ENCODE measurements at regions not wholly inside any gene's neighbourhood (a gene's known extent, or its start where the extent isn't known, plus 50 kb on each side); places are given as distances from the start of the nearest gene placed in this dataset.

- no peak for DNase-seq (ENCODE audit: low read depth)
Measured at GRCh38 chr17:65477600-65477999, 83.8 kb downstream of the AXIN2 start.

GRCh38 chr17:65474660-65475059 is 86.8 kb downstream of the AXIN2 start:
- no peak for DNase-seq (ENCODE audit: low read depth)

DNA sequence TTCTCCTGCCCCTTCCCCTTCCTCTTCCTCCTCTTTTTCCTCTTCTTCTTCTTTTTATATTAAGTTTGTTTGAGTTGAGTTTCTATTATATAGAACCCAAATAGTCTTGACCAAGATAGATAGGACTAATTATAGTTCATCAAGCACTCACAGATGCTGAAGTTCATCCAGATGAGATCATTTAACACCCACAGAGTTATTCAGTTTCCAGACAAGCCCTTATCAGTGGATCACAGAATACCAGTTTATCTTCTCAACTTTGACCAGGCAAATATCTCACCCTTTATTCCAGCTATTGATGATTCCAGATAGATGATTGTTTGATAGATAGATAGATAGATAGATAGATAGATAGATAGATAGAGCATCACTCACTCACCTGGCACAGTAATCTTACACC is 87.5 kb downstream of the AXIN2 start:
- no peak for DNase-seq (ENCODE audit: low read depth)

GRCh38 chr17:65473363-65473762 is 88.1 kb downstream of the AXIN2 start:
- DNase-seq (ENCODE audit: low read depth): no peak

DNA sequence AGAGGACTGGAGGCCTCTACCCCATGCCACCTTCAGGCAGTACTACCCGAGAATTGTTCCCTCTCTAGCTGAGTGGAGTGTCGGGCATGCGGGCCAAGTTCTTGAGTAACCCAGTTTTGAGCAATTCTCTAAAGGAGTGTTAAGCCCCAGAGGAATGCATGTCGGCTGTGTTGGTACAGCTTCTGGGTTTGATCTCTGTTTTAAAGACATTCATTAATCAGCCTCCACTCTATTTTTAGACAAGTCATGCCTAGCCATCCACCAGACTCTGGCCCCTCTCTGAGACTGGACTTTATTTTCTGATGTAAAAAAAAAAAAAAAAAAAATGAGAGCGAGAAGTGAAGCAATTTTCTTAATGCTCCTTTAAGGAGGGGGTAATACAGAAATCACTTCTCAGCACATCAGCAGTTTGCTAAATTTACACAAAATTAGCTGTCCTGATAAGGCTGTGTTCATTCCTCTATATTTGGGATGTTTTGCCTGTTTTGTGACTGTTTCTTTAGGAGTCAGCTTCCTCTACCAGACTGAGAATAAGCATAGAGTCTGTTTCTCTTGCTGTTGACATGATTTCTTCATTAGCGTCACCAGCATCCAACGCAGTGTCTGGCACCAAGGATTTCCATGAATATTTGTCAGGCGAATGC is 88.7 kb downstream of the AXIN2 start:
- no peak for DNase-seq (ENCODE audit: low read depth)

- DNase-seq (ENCODE audit: low read depth): no peak
Measured at GRCh38 chr17:65470783-65471182, 90.7 kb downstream of the AXIN2 start.

DNA sequence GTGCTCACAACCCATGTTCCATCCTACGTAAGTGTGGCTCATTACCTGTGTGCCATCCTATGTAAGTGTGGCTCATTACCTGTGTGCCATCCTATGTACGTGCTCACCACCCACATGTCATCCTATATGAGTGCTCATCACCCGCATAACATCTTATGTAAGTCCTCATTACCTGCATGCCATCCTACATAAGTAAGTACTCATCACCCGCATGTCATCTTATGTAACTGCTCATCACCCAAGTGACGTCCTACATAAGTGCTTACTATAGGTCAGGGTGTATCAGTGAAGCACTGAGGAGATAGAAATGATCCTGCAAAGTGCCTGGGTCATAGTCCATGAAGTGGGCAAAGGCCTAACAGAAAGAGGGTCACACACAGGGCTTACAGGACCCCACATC is 93.1 kb downstream of the AXIN2 start:
- no peak for DNase-seq (ENCODE audit: low read depth)

GRCh38 chr17:65467156-65467555 is 94.3 kb downstream of the AXIN2 start:
- no peak for DNase-seq (ENCODE audit: low read depth)

DNA sequence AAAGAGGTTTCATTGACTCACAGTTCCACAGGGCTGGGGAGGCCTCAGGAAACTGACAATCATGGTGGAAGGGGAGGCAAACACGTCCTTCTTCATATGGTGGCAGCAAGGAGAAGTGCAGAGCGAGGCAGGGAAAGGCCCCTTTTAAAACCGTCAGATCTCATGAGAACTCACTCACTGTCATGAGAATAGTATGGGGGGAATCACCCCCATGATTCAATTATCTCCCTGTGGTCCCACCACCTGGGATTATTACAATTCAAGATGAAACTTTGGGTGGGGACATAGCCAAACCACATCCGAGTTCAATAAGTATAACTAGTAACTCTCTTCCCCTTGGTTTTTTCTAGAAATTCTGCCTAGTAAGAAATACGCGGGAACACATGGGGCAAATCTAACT is 94.9 kb downstream of the AXIN2 start:
- DNase-seq (ENCODE audit: low read depth): no peak

DNA sequence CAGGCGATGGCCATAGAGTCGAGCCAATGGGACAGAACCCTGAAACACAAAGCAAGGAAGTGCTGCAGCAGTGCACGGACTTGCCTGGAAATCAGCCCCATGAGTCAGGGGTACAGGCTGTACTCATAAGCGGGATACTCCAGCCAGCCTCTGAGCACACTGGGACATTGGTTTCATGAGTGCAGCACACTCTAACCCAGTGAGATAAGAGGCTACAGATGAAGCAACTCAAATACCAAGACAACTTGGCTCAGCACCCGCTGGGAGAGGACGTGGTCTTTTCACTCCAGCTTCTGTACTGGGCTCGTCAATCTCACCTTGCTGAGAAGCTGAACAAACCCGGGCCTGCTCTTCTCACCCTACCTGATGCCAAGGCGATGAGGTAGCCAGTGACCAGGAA is 98.2 kb downstream of the AXIN2 start:
- DNase-seq (ENCODE audit: low read depth): no peak

DNA sequence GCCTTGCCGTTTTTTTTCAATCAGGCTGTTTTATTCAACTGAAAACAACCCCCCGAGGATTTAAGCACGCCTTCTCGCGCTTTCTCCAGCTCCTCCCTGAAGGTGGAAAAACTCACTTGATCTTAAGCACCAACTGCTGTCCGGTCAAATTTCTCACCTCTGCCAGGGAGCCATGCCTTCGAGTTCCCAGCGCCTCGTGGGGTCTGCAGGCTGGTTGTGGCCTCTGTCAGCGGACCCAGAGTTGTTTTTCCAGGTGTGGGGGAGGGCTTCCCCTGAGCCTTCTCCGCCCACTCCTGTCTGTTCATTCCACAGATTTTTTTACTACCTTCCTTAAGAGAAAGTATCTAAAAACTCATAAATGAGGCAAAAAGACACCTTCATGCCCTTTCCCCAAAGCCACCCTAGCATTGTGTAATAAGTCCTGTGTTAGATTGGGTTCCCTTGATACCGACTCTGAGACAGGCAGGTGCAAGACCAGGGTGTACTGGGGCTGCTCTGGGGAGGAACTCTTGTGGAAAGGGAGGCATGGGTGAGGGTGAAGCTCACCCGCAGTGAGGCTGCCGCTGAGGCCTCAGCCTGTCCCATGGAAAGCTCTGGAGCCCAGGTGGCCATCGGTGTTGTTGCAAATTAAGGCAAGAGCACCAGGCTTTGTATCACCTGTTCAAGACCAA is 101.6 kb downstream of the AXIN2 start:
- no peak for DNase-seq (ENCODE audit: low read depth)

GRCh38 chr17:65457635-65458257 is 103.7 kb downstream of the AXIN2 start:
- DNase-seq (ENCODE audit: low read depth): no peak

- DNase-seq (ENCODE audit: low read depth): no peak
Measured at GRCh38 chr17:65457183-65457582, 104.3 kb downstream of the AXIN2 start.

DNA sequence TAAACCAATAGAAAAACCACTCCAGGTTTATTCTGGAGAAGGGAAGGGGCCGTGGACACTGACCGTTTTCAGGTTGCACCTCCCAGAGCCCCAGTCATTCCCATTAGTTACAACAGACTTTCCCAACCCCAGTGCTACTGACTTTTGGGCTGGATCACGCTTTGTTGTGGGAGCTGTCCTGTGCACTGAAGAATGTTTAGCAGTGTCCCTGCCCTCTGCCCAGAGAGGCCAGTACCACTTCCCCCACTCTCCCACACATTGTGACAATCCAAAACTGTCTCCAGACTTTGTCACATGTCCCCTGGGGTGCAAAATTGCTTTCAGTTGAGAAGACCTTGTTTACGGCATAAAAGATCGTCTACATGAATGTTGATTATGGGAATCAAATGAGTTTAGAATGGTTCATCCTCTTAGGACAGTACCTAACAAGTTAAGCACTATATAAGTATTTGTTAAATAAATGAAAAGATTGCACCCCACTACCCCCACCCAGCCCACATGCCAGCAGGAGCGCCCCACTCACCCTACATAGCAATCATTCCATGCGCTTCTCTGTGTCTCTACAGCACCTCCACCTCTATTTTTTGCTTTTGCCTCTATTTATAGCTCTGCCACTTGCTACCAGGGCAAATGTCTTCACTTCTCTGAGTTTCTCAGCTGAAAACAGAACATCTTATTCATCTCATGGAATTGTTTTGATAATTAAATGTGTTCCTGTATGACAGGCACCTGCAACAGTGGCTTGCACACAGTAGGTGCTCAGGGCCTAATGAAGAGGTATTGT is 104.9 kb downstream of the AXIN2 start:
- DNase-seq (ENCODE audit: low read depth): no peak

GRCh38 chr17:65455972-65456343 is 105.5 kb downstream of the AXIN2 start:
- DNase-seq (ENCODE audit: low read depth): peak; percentile 10

GRCh38 chr17:65455154-65455971 is 106.1 kb downstream of the AXIN2 start:
- no peak for DNase-seq (ENCODE audit: low read depth)

- no peak for DNase-seq (ENCODE audit: low read depth)
Measured at GRCh38 chr17:65453204-65453931, 108.1 kb downstream of the AXIN2 start.

DNA sequence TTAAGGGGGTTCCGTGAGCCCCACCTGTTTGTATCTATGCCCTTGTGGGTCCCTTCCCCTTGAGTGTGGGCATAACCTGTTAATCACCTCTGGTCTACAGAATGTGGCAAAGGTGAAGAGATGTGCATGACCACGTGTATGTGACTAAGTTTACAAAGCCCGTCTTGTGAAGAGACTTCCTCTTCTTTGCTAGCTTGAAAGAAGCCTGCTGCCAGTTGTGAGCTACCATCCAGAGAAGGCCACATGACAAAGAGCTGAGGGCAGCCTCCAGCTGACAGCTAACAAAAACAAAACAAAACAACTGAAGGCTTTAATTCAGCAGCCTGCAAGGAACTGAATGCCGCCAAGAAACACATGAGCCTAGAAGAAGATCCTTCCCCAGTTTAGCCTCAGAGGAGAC is 112.0 kb downstream of the AXIN2 start:
- DNase-seq (ENCODE audit: low read depth): no peak

DNA sequence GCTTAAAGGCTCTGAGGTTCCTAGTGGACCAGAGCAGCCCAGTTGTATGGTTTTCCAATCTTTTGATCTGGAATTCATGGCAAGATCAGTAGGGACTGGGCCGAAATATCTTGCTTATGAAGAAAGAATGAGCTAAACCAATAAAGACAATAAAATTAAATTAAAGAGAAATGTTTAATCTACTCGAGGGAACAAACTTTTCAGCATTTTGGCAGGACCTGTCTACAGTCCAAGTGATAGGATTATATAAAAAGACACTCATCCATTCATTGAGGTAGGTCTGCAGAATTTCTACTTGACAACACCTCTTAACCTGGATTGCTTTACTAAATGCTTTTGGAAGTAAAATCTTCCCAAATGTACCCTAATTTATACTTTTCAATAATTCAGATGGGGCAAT is 113.6 kb downstream of the AXIN2 start:
- no peak for DNase-seq (ENCODE audit: low read depth)

DNA sequence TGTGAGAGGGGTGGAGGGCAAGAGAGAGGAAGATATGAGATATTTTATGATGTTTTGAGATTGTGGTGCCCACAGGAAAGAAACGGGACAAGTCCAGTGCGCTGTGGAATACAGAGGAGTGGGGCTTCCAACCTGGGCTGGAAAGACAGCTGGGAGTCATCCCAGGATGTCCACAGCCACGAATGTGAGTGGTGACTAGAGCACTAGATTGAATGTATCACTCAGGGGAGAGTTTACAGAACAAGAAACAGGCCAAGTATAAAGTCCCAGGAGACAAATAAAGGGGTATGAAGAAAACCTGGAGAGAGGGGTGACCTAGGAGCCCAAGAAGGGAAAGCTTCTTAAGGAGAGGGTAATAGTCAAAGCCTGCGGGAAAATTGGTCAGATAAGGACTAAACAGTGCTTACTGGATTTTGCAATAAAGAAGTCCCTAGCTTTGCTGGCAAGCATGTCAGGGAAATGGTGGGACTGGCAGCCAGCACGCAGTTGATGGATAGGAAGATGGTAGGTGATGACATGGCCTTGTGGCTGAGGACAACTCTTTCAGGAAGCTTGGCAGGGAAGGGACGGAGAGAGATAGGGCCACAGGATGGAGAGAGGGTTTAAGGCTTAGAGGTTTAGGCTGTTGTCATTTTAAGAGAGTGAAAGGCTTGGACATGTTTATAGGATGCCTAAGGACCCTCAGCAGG is 114.5 kb downstream of the AXIN2 start:
- no peak for DNase-seq (ENCODE audit: low read depth)

Measured in HT1080 (cell line).